ENCODE measurements at regions not wholly inside any gene's neighbourhood (a gene's known extent, or its start where the extent isn't known, plus 50 kb on each side); places are given as distances from the start of the nearest gene placed in this dataset.

DNA sequence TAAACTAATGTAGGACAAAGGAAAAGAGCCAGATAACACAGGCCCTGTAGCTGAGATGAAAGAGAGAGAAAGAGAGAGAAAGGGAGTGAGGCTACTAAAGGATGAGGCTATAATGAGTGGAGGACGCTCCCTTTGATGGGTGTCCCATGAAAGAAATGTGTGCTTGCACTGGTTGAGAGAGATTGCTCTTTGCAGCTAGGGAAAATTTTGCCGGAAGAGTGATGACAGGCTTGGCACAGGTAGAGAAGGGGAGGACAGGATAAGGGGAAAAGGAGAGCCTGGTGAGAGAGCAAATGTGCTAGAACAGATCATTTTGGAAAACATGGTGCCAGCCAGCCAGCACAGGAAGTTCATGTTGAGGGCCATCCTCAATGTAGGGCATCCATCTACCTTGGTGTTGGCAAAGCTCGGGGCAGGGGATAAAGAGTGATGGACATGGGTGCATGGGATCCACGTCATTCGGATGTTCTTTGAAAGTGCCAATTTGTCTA lies 248.6 kb downstream of the BTG1 start:
- DNase-seq (ENCODE audit: low read depth in 1 of 2, low spot score in 1 of 2): no peak
- no peak overlapping the region for H3K4me3 ChIP-seq (replicated peaks; ENCODE audit: insufficient read depth, low read length)
- TF ChIP-seq, protein P1, sequence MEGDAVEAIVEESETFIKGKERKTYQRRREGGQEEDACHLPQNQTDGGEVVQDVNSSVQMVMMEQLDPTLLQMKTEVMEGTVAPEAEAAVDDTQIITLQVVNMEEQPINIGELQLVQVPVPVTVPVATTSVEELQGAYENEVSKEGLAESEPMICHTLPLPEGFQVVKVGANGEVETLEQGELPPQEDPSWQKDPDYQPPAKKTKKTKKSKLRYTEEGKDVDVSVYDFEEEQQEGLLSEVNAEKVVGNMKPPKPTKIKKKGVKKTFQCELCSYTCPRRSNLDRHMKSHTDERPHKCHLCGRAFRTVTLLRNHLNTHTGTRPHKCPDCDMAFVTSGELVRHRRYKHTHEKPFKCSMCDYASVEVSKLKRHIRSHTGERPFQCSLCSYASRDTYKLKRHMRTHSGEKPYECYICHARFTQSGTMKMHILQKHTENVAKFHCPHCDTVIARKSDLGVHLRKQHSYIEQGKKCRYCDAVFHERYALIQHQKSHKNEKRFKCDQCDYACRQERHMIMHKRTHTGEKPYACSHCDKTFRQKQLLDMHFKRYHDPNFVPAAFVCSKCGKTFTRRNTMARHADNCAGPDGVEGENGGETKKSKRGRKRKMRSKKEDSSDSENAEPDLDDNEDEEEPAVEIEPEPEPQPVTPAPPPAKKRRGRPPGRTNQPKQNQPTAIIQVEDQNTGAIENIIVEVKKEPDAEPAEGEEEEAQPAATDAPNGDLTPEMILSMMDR (IDR thresholded peaks at IDR 0.05; ENCODE audit: insufficient read depth, low read length): no peak
- TF ChIP-seq, protein P2, sequence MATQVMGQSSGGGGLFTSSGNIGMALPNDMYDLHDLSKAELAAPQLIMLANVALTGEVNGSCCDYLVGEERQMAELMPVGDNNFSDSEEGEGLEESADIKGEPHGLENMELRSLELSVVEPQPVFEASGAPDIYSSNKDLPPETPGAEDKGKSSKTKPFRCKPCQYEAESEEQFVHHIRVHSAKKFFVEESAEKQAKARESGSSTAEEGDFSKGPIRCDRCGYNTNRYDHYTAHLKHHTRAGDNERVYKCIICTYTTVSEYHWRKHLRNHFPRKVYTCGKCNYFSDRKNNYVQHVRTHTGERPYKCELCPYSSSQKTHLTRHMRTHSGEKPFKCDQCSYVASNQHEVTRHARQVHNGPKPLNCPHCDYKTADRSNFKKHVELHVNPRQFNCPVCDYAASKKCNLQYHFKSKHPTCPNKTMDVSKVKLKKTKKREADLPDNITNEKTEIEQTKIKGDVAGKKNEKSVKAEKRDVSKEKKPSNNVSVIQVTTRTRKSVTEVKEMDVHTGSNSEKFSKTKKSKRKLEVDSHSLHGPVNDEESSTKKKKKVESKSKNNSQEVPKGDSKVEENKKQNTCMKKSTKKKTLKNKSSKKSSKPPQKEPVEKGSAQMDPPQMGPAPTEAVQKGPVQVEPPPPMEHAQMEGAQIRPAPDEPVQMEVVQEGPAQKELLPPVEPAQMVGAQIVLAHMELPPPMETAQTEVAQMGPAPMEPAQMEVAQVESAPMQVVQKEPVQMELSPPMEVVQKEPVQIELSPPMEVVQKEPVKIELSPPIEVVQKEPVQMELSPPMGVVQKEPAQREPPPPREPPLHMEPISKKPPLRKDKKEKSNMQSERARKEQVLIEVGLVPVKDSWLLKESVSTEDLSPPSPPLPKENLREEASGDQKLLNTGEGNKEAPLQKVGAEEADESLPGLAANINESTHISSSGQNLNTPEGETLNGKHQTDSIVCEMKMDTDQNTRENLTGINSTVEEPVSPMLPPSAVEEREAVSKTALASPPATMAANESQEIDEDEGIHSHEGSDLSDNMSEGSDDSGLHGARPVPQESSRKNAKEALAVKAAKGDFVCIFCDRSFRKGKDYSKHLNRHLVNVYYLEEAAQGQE (IDR thresholded peaks at IDR 0.05; ENCODE audit: insufficient replicate concordance, low read depth): no peak
- TF ChIP-seq SPI1 (IDR thresholded peaks at IDR 0.05; ENCODE audit: borderline replicate concordance, low read depth) (no peak), POLR2AphosphoS5 (IDR thresholded peaks at IDR 0.05; ENCODE audit: low read depth) (no peak), GABPA (IDR thresholded peaks at IDR 0.05; ENCODE audit: low read depth) (no peak)
- H3K27ac ChIP-seq (replicated peaks): no peak overlapping the region
- no peaks in the 10 kb centered on the region for H3K27me3 ChIP-seq (ENCODE audit: insufficient read depth, poor library complexity, severe bottlenecking)

DNA sequence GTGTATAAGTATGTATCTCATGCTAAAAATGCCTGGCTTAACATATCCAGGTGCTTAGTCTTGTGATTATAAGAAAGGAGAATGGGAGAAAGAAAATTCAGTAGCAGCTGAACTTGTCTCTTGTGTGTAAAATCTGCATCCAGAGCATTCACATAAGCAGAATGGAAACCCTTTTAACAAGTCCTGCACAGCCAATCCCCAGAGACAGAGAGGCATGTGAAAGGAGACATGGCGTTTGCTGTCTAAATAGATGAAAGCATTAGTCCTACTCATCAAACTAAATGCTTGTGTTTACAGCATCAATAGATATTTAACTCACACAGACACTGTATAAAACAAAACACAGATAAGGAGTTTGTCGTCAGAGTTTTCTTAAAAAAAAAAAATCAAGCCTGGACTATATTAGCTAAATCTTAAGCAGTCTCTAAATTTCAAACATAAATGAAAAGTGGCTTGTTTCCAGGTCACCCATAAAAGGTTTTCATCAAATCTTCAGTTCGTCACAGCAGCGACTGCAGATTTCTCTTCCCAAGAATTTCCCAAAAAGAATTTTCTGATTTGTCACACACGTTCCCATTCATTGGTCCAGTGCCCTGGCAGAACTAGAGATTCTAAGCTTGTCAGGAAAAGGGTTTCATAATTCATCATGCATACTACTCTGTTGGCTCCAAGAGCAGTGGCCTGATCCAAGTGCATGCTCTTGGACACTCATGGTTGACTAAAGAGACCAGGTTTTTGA lies 249.2 kb downstream of the BTG1 start:
- TF ChIP-seq, protein P2 (IDR thresholded peaks at IDR 0.05; ENCODE audit: insufficient replicate concordance, low read depth): no peak
- TF ChIP-seq GABPA (IDR thresholded peaks at IDR 0.05; ENCODE audit: low read depth) (no peak), SPI1 (IDR thresholded peaks at IDR 0.05; ENCODE audit: borderline replicate concordance, low read depth) (no peak), POLR2AphosphoS5 (IDR thresholded peaks at IDR 0.05; ENCODE audit: low read depth) (no peak)
- TF ChIP-seq, protein P1 (IDR thresholded peaks at IDR 0.05; ENCODE audit: insufficient read depth, low read length): no peak
- H3K27ac ChIP-seq (replicated peaks): no peak overlapping the region
- no peak for DNase-seq (ENCODE audit: low read depth in 1 of 2, low spot score in 1 of 2)
- H3K27me3 ChIP-seq (ENCODE audit: insufficient read depth, poor library complexity, severe bottlenecking): no peaks in the 10 kb centered on the region
- H3K4me3 ChIP-seq (replicated peaks; ENCODE audit: insufficient read depth, low read length): no peak overlapping the region

GRCh38 chr12:91894911-91895310 lies 250.7 kb downstream of the BTG1 start:
- TF ChIP-seq GABPA (IDR thresholded peaks at IDR 0.05; ENCODE audit: low read depth) (no peak), SPI1 (IDR thresholded peaks at IDR 0.05; ENCODE audit: borderline replicate concordance, low read depth) (no peak), POLR2AphosphoS5 (IDR thresholded peaks at IDR 0.05; ENCODE audit: low read depth) (no peak)
- TF ChIP-seq, protein P1 (IDR thresholded peaks at IDR 0.05; ENCODE audit: insufficient read depth, low read length): no peak
- H3K4me3 ChIP-seq (replicated peaks; ENCODE audit: insufficient read depth, low read length): no peak overlapping the region
- no peak for DNase-seq (ENCODE audit: low read depth in 1 of 2, low spot score in 1 of 2)
- no peaks in the 10 kb centered on the region for H3K27me3 ChIP-seq (ENCODE audit: insufficient read depth, poor library complexity, severe bottlenecking)
- H3K27ac ChIP-seq (replicated peaks): no peak overlapping the region
